Neural crest cell (in vitro differentiated cells): ENCODE measurements at regions not wholly inside any gene's neighbourhood (a gene's known extent, or its start where the extent isn't known, plus 50 kb on each side); places are given as distances from the start of the nearest gene placed in this dataset.

Source experiments
- DNase-seq: peaks from one replicate; pipeline ENCODE4 v3.0.0; 2021; ENCODE audit warnings: low read depth, mixed read lengths, low spot score
- H3K27ac Mint-ChIP-seq: one replicate; pipeline ENCODE4 v1.8.0; 2021; ENCODE audit warnings: mild to moderate bottlenecking, mixed read lengths; ENCODE audit not compliant: unreplicated experiment
- H3K27me3 Mint-ChIP-seq: 2 replicates; pipeline ENCODE4 v1.8.0; 2021; ENCODE audit warnings: low read depth, mild to moderate bottlenecking, mixed read lengths
- H3K36me3 Mint-ChIP-seq: 2 replicates; pipeline ENCODE4 v1.8.0; 2021; ENCODE audit warnings: low read depth, mild to moderate bottlenecking, mixed read lengths
- H3K4me1 Mint-ChIP-seq: 2 replicates; pipeline ENCODE4 v1.8.0; 2021; ENCODE audit warnings: mixed read lengths
- H3K4me3 Mint-ChIP-seq: one replicate; pipeline ENCODE4 v1.8.0; 2021; ENCODE audit warnings: mild to moderate bottlenecking, mixed read lengths
- H3K9me3 Mint-ChIP-seq: 2 replicates; pipeline ENCODE4 v1.8.0; 2021; ENCODE audit warnings: mixed read lengths
- TF ChIP-seq, protein P1 (sequence below): fragments of 200-600 bp; sonication (generic); conservative IDR thresholded peaks from 2 replicates; pipeline ENCODE4 v1.5.0; 2021; ENCODE audit warnings: antibody characterized with exemption, mild to moderate bottlenecking

DNA sequence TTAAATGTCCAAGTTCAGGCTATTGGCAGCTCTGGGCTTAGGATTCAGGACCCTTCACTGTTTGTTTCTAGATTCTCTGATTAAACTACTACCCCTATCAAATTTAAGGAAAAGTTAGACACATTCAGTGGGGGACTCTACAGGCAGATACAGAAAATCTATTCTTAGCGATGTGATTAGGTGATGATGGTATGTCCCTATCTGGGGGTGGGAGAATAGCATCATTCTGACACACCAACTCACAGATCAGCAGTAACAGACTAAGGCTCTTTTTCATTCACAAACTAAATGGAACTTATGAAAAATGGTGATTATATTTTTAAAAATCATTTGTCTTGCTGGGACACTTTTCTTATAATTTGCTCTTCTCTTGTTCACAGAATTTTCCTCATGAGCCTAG, 232.9 kb upstream of the CDH2 start:
- TF ChIP-seq, protein P1, sequence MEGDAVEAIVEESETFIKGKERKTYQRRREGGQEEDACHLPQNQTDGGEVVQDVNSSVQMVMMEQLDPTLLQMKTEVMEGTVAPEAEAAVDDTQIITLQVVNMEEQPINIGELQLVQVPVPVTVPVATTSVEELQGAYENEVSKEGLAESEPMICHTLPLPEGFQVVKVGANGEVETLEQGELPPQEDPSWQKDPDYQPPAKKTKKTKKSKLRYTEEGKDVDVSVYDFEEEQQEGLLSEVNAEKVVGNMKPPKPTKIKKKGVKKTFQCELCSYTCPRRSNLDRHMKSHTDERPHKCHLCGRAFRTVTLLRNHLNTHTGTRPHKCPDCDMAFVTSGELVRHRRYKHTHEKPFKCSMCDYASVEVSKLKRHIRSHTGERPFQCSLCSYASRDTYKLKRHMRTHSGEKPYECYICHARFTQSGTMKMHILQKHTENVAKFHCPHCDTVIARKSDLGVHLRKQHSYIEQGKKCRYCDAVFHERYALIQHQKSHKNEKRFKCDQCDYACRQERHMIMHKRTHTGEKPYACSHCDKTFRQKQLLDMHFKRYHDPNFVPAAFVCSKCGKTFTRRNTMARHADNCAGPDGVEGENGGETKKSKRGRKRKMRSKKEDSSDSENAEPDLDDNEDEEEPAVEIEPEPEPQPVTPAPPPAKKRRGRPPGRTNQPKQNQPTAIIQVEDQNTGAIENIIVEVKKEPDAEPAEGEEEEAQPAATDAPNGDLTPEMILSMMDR = no peak
- Mint-ChIP-seq H3K27me3 (no peaks in the 10 kb centered on the region), H3K4me3 (no peak overlapping the region), H3K4me1 (no peaks in the 10 kb centered on the region), H3K9me3 (no peaks in the 10 kb centered on the region), H3K27ac (no peak overlapping the region), H3K36me3 (no peaks in the 10 kb centered on the region)
- DNase-seq = no peak

DNA sequence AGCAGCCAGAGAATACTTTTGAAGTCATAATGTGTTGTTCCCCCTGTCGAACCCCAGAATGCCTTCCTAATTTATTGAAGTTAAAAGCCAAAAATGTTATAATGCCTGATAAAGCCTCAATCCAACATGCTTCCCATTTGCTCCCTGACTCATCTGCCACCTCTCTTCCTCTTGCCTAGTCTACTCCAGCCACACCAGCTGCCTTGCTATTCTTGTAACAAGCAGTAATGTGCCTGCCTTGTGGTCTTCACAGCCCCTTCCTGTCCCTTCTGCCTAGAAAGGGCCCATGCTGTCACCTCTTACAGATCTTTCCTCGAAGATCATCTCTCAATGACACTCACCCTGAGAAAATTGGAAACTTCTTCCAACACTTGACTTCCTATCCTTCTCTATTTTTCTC, 231.6 kb upstream of the CDH2 start:
- no peaks in the 10 kb centered on the region for H3K4me1 Mint-ChIP-seq
- DNase-seq = no peak
- no peaks in the 10 kb centered on the region for H3K27me3 Mint-ChIP-seq
- TF ChIP-seq, protein P1 = no peak
- H3K4me3 Mint-ChIP-seq = no peak overlapping the region
- no peak overlapping the region for H3K27ac Mint-ChIP-seq
- no peaks in the 10 kb centered on the region for H3K36me3 Mint-ChIP-seq
- H3K9me3 Mint-ChIP-seq = no peaks in the 10 kb centered on the region

DNA sequence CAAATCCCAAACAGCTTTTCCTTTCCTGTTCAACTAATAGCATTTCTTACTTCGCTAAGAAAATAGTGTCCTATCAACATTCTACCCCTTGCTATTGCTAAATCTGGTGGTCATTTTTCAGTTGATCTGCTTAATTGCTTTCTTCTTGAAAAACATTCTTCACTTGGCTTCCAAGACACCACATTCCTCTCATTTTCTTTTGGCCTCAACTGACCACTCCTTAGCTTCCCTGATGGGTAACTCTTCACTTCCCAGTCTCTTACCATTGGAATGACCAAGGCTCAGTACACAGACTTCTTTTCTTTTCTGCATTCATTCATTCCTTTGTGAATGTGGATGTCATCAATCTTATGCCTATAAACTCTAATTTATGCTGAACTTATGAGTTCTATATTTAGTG, 230.8 kb upstream of the CDH2 start:
- Mint-ChIP-seq H3K27ac (no peak overlapping the region), H3K36me3 (no peaks in the 10 kb centered on the region), H3K27me3 (no peaks in the 10 kb centered on the region), H3K4me1 (no peaks in the 10 kb centered on the region), H3K4me3 (no peak overlapping the region), H3K9me3 (no peaks in the 10 kb centered on the region)
- TF ChIP-seq, protein P1 = no peak
- DNase-seq = no peak

DNA sequence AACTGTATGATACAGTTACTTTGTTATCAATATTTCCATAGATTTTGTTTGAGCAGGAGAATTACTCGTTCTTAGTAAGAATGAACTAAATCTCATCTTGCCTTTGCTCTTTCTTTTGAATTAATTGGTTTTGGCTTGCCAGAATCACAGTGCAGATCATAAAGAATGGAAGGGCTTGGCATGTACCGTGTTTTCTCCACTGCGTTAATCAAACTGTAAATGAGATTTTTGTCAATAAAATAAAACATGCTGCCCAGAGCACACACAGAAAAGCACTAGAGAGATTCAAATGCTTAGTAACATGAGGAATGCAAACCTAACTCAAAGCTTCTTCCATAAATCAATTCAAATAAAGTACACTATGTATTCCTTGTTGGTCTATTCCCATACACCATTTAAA, 229.6 kb upstream of the CDH2 start:
- H3K27ac Mint-ChIP-seq = no peak overlapping the region
- no peaks in the 10 kb centered on the region for H3K36me3 Mint-ChIP-seq
- H3K27me3 Mint-ChIP-seq = no peaks in the 10 kb centered on the region
- H3K4me1 Mint-ChIP-seq = no peaks in the 10 kb centered on the region
- H3K9me3 Mint-ChIP-seq = peaks cover 4% of the 10 kb centered on the region
- TF ChIP-seq, protein P1 = no peak
- DNase-seq = no peak
- no peak overlapping the region for H3K4me3 Mint-ChIP-seq

DNA sequence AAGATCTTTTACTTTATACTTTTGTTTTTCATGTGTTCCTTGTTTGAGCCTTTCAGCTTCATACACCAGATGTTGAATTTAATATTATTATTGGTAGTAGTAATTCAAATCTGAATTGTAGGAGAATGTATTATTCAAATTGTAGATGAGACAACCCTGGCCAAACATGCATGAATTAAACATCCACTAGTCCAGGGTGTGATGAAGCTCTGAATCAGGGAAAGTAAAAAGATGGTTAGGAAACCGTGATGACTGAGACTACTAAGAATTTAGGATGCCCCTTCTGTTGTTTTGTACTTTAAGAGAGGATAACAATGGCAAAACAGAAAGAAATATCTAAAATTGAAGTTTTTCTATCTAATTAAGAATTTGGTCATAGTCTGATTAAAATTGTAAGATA, 227.8 kb upstream of the CDH2 start:
- Mint-ChIP-seq H3K27ac (no peak overlapping the region), H3K4me1 (no peaks in the 10 kb centered on the region), H3K4me3 (no peak overlapping the region), H3K27me3 (no peaks in the 10 kb centered on the region), H3K36me3 (no peaks in the 10 kb centered on the region), H3K9me3 (peaks cover 4% of the 10 kb centered on the region)
- DNase-seq = no peak
- TF ChIP-seq, protein P1 = no peak
